ENCODE measurements at regions not wholly inside any gene's neighbourhood (a gene's known extent, or its start where the extent isn't known, plus 50 kb on each side); places are given as distances from the start of the nearest gene placed in this dataset.

GRCh38 chr12:115308918-115309317 lies 624.9 kb upstream of the TBX3 start:
- Histone ChIP-seq H3K4me2 (ENCODE audit: insufficient read depth, low read length) (no peak overlapping the region), H3K79me2 (ENCODE audit: control insufficient read depth, insufficient read depth, low read length) (no peaks in the 10 kb centered on the region), H3K9ac (replicated peaks; ENCODE audit: extremely low read depth, insufficient read depth, low read length) (no peak overlapping the region), H3K36me3 (ENCODE audit: control insufficient read depth in 2 of 2, extremely low read depth in 1 of 2, insufficient read depth in 2 of 2, low read length in 2 of 2) (no peaks in the 10 kb centered on the region), H3K27me3 (ENCODE audit: control insufficient read depth in 2 of 2, insufficient read depth in 2 of 2, low read length in 2 of 2) (no peaks in the 10 kb centered on the region), H4K20me1 (replicated peaks; ENCODE audit: control insufficient read depth, extremely low read depth, insufficient read depth, low read length) (no peaks in the 10 kb centered on the region), H3K9me3 (replicated peaks; ENCODE audit: control insufficient read depth, insufficient read depth, low read length) (peaks cover 2% of the 10 kb centered on the region), H3K4me3 (replicated peaks in 1 of 3; ENCODE audit: insufficient read depth in 1 of 3, low read depth in 1 of 3, low read length in 3 of 3) (no peak overlapping the region), H3K9me1 (replicated peaks; ENCODE audit: control insufficient read depth, extremely low read depth, insufficient read depth, low read length) (no peaks in the 10 kb centered on the region), H3K4me1 (ENCODE audit: control insufficient read depth, extremely low read depth, insufficient read depth, low read length) (no peaks in the 10 kb centered on the region), H2AFZ (ENCODE audit: low read depth, low read length) (no peak overlapping the region), H3K27ac (ENCODE audit: insufficient read depth, low read depth, low read length) (no peak overlapping the region)
- POLR2A ChIA-PET: no interaction called here
- CTCF ChIA-PET: no interaction called here
- BruUV-seq (replicated peaks): no TSS peak
- intact Hi-C loops (cut with micrococcal nuclease) (no loop called here), dilution Hi-C loops (cut with MboI; ENCODE audit: extremely low pct_ligation_motif_present, low sequenced_read_pairs) (no loop called here)
- DNase-seq (ENCODE audit: low read depth, low spot score): no peak
- TF ChIP-seq FOS (IDR thresholded peaks at IDR 0.05; ENCODE audit: borderline replicate concordance, insufficient read depth, low read length) (no peak), POLR2A (IDR thresholded peaks at IDR 0.05; ENCODE audit: low read depth, low read length) (no peak), EZH2 (IDR thresholded peaks at IDR 0.05; ENCODE audit: borderline replicate concordance, low read depth, low read length, severe bottlenecking) (no peak), MAX (IDR thresholded peaks at IDR 0.05; ENCODE audit: insufficient read depth, insufficient read length) (no peak), GATA2 (IDR thresholded peaks at IDR 0.05; ENCODE audit: insufficient read depth, insufficient read length, low read depth, low read length) (no peak), POLR2AphosphoS5 (IDR thresholded peaks at IDR 0.05; ENCODE audit: insufficient read depth, low read depth, low read length) (no peak), MYC (IDR thresholded peaks at IDR 0.05; ENCODE audit: low read depth, low read length) (no peak), JUN (IDR thresholded peaks at IDR 0.05; ENCODE audit: borderline replicate concordance, insufficient read depth, insufficient read length, low read depth) (no peak)
- TF ChIP-seq, protein P1, sequence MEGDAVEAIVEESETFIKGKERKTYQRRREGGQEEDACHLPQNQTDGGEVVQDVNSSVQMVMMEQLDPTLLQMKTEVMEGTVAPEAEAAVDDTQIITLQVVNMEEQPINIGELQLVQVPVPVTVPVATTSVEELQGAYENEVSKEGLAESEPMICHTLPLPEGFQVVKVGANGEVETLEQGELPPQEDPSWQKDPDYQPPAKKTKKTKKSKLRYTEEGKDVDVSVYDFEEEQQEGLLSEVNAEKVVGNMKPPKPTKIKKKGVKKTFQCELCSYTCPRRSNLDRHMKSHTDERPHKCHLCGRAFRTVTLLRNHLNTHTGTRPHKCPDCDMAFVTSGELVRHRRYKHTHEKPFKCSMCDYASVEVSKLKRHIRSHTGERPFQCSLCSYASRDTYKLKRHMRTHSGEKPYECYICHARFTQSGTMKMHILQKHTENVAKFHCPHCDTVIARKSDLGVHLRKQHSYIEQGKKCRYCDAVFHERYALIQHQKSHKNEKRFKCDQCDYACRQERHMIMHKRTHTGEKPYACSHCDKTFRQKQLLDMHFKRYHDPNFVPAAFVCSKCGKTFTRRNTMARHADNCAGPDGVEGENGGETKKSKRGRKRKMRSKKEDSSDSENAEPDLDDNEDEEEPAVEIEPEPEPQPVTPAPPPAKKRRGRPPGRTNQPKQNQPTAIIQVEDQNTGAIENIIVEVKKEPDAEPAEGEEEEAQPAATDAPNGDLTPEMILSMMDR (IDR thresholded peaks at IDR 0.05; ENCODE audit: extremely low read depth in 1 of 2, insufficient read depth in 1 of 2, low read depth in 1 of 2, low read length in 2 of 2): no peak
- no peak for FAIRE-seq

Data from endothelial cell of umbilical vein (primary cell).